Glutamatergic neuron (in vitro differentiated cells): ENCODE measurements at regions not wholly inside any gene's neighbourhood (a gene's known extent, or its start where the extent isn't known, plus 50 kb on each side); places are given as distances from the start of the nearest gene placed in this dataset.

Experiments
- DNase-seq: peaks from one replicate; pipeline ENCODE4 v3.0.0; 2022
- H3K27ac Mint-ChIP-seq: one replicate; pipeline ENCODE4 v1.8.0; 2020; ENCODE audit warnings: mild to moderate bottlenecking, mixed read lengths, inconsistent platforms; ENCODE audit not compliant: unreplicated experiment
- H3K27me3 Mint-ChIP-seq: one replicate; pipeline ENCODE4 v1.8.0; 2020; ENCODE audit warnings: mild to moderate bottlenecking, moderate library complexity, mixed read lengths, inconsistent platforms; ENCODE audit not compliant: unreplicated experiment
- H3K36me3 Mint-ChIP-seq: one replicate; pipeline ENCODE4 v1.8.0; 2020; ENCODE audit warnings: mild to moderate bottlenecking, mixed read lengths, inconsistent platforms; ENCODE audit not compliant: unreplicated experiment
- H3K4me1 Mint-ChIP-seq: one replicate; pipeline ENCODE4 v1.8.0; 2020; ENCODE audit warnings: mild to moderate bottlenecking, low read depth, mixed read lengths, inconsistent platforms; ENCODE audit not compliant: unreplicated experiment
- H3K4me3 Mint-ChIP-seq: one replicate; pipeline ENCODE4 v1.8.0; 2020; ENCODE audit warnings: mild to moderate bottlenecking, mixed read lengths, inconsistent platforms; ENCODE audit not compliant: unreplicated experiment
- H3K9me3 Mint-ChIP-seq: one replicate; pipeline ENCODE4 v1.8.0; 2020; ENCODE audit warnings: mild to moderate bottlenecking, moderate library complexity, mixed read lengths, inconsistent platforms; ENCODE audit not compliant: unreplicated experiment
- CTCF ChIP-seq: fragments of 200-600 bp; sonication (generic); IDR thresholded peaks from one replicate; pipeline ENCODE4 v1.5.0; 2021; ENCODE audit not compliant: partially characterized antibody, unreplicated experiment

GRCh38 chr1:191460234-191460633 lies 698.0 kb upstream of the RGS18 start:
- Mint-ChIP-seq H3K9me3 (no peaks in the 10 kb centered on the region), H3K4me1 (no peaks in the 10 kb centered on the region), H3K27ac (no peak overlapping the region), H3K4me3 (no peak overlapping the region), H3K27me3 (no peaks in the 10 kb centered on the region), H3K36me3 (no peaks in the 10 kb centered on the region)
- no peak for DNase-seq
- no peak for TF ChIP-seq CTCF

- Mint-ChIP-seq H3K27ac (no peak overlapping the region), H3K4me1 (no peaks in the 10 kb centered on the region), H3K9me3 (no peaks in the 10 kb centered on the region), H3K36me3 (no peaks in the 10 kb centered on the region), H3K4me3 (no peak overlapping the region), H3K27me3 (no peaks in the 10 kb centered on the region)
- no peak for DNase-seq
- no peak for TF ChIP-seq CTCF
Observed at GRCh38 chr1:191483988-191484387, 674.3 kb upstream of the RGS18 start.

GRCh38 chr1:191490303-191490702 lies 668.0 kb upstream of the RGS18 start:
- no peak overlapping the region for H3K4me3 Mint-ChIP-seq
- H3K27ac Mint-ChIP-seq = no peak overlapping the region
- H3K4me1 Mint-ChIP-seq = no peaks in the 10 kb centered on the region
- no peak for DNase-seq
- H3K27me3 Mint-ChIP-seq = peaks cover 2% of the 10 kb centered on the region
- H3K36me3 Mint-ChIP-seq = no peaks in the 10 kb centered on the region
- no peak for TF ChIP-seq CTCF
- H3K9me3 Mint-ChIP-seq = no peaks in the 10 kb centered on the region

- Mint-ChIP-seq H3K4me1 (no peaks in the 10 kb centered on the region), H3K27me3 (no peaks in the 10 kb centered on the region), H3K36me3 (no peaks in the 10 kb centered on the region), H3K4me3 (no peak overlapping the region), H3K9me3 (no peaks in the 10 kb centered on the region), H3K27ac (no peak overlapping the region)
- DNase-seq = no peak
- no peak for TF ChIP-seq CTCF
Observed at GRCh38 chr1:191495040-191495439, 663.2 kb upstream of the RGS18 start.

- Mint-ChIP-seq H3K27ac (no peak overlapping the region), H3K4me3 (no peak overlapping the region), H3K9me3 (no peaks in the 10 kb centered on the region), H3K36me3 (no peaks in the 10 kb centered on the region), H3K4me1 (no peaks in the 10 kb centered on the region), H3K27me3 (no peaks in the 10 kb centered on the region)
- DNase-seq = no peak
- no peak for TF ChIP-seq CTCF
Observed at GRCh38 chr1:191498318-191498717, 659.9 kb upstream of the RGS18 start.
